Tibial nerve (tissue), 3 donors: ENCODE measurements at regions not wholly inside any gene's neighbourhood (a gene's known extent, or its start where the extent isn't known, plus 50 kb on each side); places are given as distances from the start of the nearest gene placed in this dataset.

Experiments
- CTCF ChIP-seq, 5 experiments: fragments of 200-600 bp in 3 of 5; fragments of 450-650 bp in 2 of 5; sonication (generic) in 3 of 5; IDR thresholded peaks; one replicate each; pipeline ENCODE4 v1.5.1; 2016 to 2019; ENCODE audit warnings: antibody characterized with exemption in 5 of 5, mild to moderate bottlenecking in 3 of 5, moderate library complexity in 2 of 5
- POLR2A ChIP-seq, 2 donors: fragments of 450-650 bp; IDR thresholded peaks; one replicate each; pipeline ENCODE4 v1.6.1; 2017; ENCODE audit warnings: antibody characterized with exemption in 2 of 2, mild to moderate bottlenecking in 2 of 2, moderate library complexity in 2 of 2

- TF ChIP-seq CTCF (IDR thresholded peaks at IDR 0.05) (no peak), POLR2A (IDR thresholded peaks at IDR 0.05) (no peak)
Observed at GRCh38 chr4:181944527-181944926, 298.7 kb upstream of the TENM3 start.
